Adrenal gland (tissue), 9 donors: ENCODE measurements at regions not wholly inside any gene's neighbourhood (a gene's known extent, or its start where the extent isn't known, plus 50 kb on each side); places are given as distances from the start of the nearest gene placed in this dataset.
"Not testable (repeated sequence)": the region's sequence is repeated elsewhere in the genome, so short reads cannot be mapped to it uniquely, and the experiment has no call there.

Experiments
- DNase-seq, 7 donors: peaks; one replicate each; pipeline ENCODE4 v3.0.0-alpha.2; 2019 to 2020
- H3K27ac ChIP-seq, 5 donors: fragments of 200-600 bp; sonication (generic) in 4 of 5; 1 replicate in 3 of 5; 2 replicates in 2 of 5; pipeline versions ENCODE4 v1.5.1 to v1.8.0; 2016 to 2020; ENCODE audit warnings: mild to moderate bottlenecking in 1 of 5
- H3K27me3 ChIP-seq: fragments of 200-600 bp; 2 replicates; pipeline ENCODE4 v1.8.0; 2021
- H3K36me3 ChIP-seq, 2 donors: fragments of 200-600 bp; replicated peaks in 1 of 2; 1 replicate in 1 of 2; 2 replicates in 1 of 2; pipeline versions ENCODE4 v1.5.1 to v1.8.0; 2018 to 2022
- H3K4me1 ChIP-seq, 2 donors: fragments of 200-600 bp; replicated peaks in 1 of 2; 1 replicate in 1 of 2; 2 replicates in 1 of 2; pipeline versions ENCODE4 v1.5.1 to v1.8.0; 2018 to 2021
- H3K4me3 ChIP-seq, 4 donors: fragments of 200-600 bp; sonication (generic) in 3 of 4; one replicate each; pipeline ENCODE4 v1.5.1; 2016 to 2018
- H3K9me3 ChIP-seq, 3 donors: fragments of 200-600 bp; sonication (generic) in 1 of 3; replicated peaks in 1 of 3; 1 replicate in 2 of 3; 2 replicates in 1 of 3; pipeline versions ENCODE4 v1.5.1 to v1.8.0; 2016 to 2021
- POLR2A ChIP-seq, 2 donors: fragments of 450-650 bp; IDR thresholded peaks; one replicate each; pipeline ENCODE4 v1.6.1; 2017; ENCODE audit warnings: antibody characterized with exemption in 2 of 2, mild to moderate bottlenecking in 2 of 2, moderate library complexity in 1 of 2
- WGBS, 4 donors: extraction: QIAGEN DNeasy Blood & Tissue Kit in 2 of 4; methylation state at CpG; one replicate each; pipeline versions ENCODE4 v1.1.5 to v1.1.7; 2013 to 2017; 5-methylcytosine and 5-hydroxymethylcytosine counted together
- intact Hi-C, 2 donors: fragments of 100-400 bp; cut with DNase I; formaldehyde crosslinking; loops; one replicate each; pipeline versions ENCODE4 v1.14.1 to v1.15.0; 2022 to 2023
- TF ChIP-seq, protein P1 (sequence below), 6 experiments: fragments of 450-650 bp in 4 of 6; fragments of 200-600 bp in 2 of 6; sonication (generic) in 1 of 6; IDR thresholded peaks; 1 replicate in 5 of 6; 2 replicates in 1 of 6; pipeline versions ENCODE4 v1.5.1 to v1.8.0; 2016 to 2021; ENCODE audit warnings: antibody characterized with exemption in 6 of 6, mild to moderate bottlenecking in 2 of 6, moderate library complexity in 1 of 6
- donor health status: healthy with polysubstance abuse.
- donor health status: Bipolar disorder and iron deficiency.
- donor health status: DM: yes; HTN: yes; CAD: no.
- donor health status: DM: no; HTN: no; CAD: no.
- donor health status: DM: no; HTN: no; CAD: no.

DNA sequence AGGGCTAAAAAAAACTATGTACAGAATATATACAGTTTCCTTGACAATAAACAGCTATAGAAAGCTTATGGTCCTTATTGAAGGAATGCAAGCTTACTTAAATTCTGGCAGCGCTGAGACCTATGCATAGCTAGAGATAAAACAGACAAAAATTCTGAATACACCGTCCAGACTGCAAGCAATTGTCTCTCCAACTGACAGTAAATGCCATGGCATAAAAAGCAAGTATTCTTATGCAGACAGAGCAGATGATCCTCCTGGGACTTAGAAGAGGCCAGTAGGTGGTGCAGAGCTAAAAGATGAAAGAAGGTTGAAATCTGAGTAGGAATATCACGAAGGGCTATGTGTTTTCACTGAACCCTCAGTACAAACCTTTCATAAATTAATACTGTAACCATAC is 157.0 kb upstream of the CACNA2D1 start:
- Histone ChIP-seq H3K27me3 (no peaks in the 10 kb centered on the region), H3K27ac (no peak overlapping the region), H3K4me1 (no peaks in the 10 kb centered on the region), H3K36me3 (no peaks in the 10 kb centered on the region), H3K4me3 (no peak overlapping the region), H3K9me3 (no peaks in the 10 kb centered on the region)
- TF ChIP-seq, protein P1, sequence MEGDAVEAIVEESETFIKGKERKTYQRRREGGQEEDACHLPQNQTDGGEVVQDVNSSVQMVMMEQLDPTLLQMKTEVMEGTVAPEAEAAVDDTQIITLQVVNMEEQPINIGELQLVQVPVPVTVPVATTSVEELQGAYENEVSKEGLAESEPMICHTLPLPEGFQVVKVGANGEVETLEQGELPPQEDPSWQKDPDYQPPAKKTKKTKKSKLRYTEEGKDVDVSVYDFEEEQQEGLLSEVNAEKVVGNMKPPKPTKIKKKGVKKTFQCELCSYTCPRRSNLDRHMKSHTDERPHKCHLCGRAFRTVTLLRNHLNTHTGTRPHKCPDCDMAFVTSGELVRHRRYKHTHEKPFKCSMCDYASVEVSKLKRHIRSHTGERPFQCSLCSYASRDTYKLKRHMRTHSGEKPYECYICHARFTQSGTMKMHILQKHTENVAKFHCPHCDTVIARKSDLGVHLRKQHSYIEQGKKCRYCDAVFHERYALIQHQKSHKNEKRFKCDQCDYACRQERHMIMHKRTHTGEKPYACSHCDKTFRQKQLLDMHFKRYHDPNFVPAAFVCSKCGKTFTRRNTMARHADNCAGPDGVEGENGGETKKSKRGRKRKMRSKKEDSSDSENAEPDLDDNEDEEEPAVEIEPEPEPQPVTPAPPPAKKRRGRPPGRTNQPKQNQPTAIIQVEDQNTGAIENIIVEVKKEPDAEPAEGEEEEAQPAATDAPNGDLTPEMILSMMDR (IDR thresholded peaks at IDR 0.05), result no peak
- no peak for TF ChIP-seq POLR2A (IDR thresholded peaks at IDR 0.05)
- no peak for DNase-seq
- 52 to 65% (median 56%) methylated on average over 3 of the region's 3 CpGs for WGBS, 4 donors
- intact Hi-C loops, result loop anchor here in 1 of 2 donors (10.0 kb wide), 1 partner anchor 556 kb away; no protein-coding TSS in a partner anchor

DNA sequence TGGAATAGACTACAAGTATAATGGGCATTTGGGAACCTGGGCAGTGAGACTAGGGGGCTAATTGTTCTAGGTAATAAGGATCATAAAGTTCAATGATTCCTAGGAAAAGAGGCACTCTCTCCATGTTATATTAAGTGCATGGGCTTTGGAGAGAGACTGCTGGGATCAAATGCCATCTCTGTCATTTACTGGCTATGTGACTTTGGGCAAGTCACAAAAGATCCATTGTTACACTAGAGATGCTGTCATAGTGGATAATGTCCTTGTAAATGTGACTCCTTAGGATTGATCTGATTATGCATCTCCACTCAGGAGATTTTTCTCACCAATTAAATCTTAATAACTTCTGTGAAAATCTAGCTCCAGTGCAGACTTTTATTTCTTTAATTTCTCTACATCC is 156.3 kb upstream of the CACNA2D1 start:
- H3K36me3 ChIP-seq, result no peaks in the 10 kb centered on the region
- H3K4me3 ChIP-seq, result no peak overlapping the region
- no peaks in the 10 kb centered on the region for H3K27me3 ChIP-seq
- H3K27ac ChIP-seq, result no peak overlapping the region
- no peak for DNase-seq
- no peaks in the 10 kb centered on the region for H3K4me1 ChIP-seq
- intact Hi-C loops, result loop anchor here in 1 of 2 donors (10.0 kb wide), 1 partner anchor 555 kb away; no protein-coding TSS in a partner anchor
- no peaks in the 10 kb centered on the region for H3K9me3 ChIP-seq
- TF ChIP-seq, protein P1 (IDR thresholded peaks at IDR 0.05), result no peak
- TF ChIP-seq POLR2A (IDR thresholded peaks at IDR 0.05), result no peak

DNA sequence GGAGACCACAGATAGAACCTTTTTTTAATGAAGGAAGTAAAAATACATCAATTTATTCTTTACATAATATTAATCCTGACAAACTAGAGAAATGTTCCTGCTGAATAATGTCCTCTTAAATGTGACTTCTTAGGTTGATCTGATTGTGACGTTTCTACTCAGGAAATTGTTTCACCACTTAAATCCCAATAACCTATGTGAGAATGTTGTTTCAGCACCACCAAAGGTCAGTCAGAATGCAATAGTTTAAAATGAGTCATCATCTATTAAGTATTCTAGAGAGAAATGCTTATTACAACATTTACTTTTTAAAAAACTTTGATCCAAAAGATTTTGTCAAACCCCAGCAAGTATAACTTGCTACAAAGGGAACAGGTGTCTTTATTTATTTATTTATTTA is 155.4 kb upstream of the CACNA2D1 start:
- Histone ChIP-seq H3K27ac (no peak overlapping the region), H3K36me3 (no peaks in the 10 kb centered on the region), H3K4me1 (no peaks in the 10 kb centered on the region), H3K4me3 (no peak overlapping the region), H3K27me3 (no peaks in the 10 kb centered on the region), H3K9me3 (no peaks in the 10 kb centered on the region)
- 21 to 32% (median 28%) methylated on average over 1 of the region's 1 CpG for WGBS, 4 donors
- intact Hi-C loops, result no loop called here
- TF ChIP-seq, protein P1 (IDR thresholded peaks at IDR 0.05), result no peak
- TF ChIP-seq POLR2A (IDR thresholded peaks at IDR 0.05), result no peak
- no peak for DNase-seq

DNA sequence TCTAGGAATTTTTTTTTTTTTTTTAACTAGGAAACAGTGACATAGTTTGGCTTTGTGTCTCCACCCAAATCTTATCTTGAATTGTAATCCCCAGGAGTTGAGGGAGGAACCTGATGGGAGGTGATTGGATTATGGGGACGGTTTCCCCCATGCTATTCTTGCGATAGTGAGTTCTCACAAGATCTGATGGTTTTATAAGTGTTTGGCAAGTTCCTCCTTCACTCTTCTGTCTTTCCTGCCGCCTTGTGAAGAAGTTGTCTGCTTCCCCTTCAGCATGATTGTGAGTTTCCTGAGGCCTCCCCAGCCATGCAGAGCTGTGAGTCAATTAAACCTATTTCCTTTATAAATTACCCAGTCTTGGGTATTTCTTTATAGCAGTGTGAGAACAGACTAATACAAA is 152.2 kb upstream of the CACNA2D1 start:
- H3K4me1 ChIP-seq, H3K36me3 ChIP-seq, H3K9me3 ChIP-seq, intact Hi-C loops, H3K27ac ChIP-seq, H3K27me3 ChIP-seq, DNase-seq, H3K4me3 ChIP-seq: not testable (repeated sequence)
- WGBS, 4 donors, result 63 to 87% (median 73%) methylated on average over 3 of the region's 3 CpGs

DNA sequence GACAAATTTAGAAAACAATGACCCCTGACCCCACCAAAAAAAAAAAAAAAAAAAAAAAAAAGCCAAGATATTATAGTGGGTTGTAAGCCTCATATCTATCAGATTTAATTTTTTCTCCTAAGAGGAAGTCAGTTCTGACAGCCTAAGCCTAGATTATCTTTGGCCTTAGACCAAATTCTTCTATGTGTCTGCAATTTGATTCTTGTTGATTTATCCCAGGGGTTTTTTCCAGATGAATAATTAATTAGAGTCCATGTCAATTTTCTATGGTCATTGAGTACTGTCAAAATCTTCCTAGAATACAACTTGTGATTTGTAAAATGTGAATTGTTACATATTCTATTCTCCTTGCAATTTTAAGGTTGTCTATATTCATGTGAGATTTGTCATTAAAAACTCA is 151.6 kb upstream of the CACNA2D1 start:
- H3K9me3 ChIP-seq, result no peaks in the 10 kb centered on the region
- TF ChIP-seq, protein P1 (IDR thresholded peaks at IDR 0.05), result no peak
- no peak for TF ChIP-seq POLR2A (IDR thresholded peaks at IDR 0.05)
- no peak for DNase-seq
- H3K27ac ChIP-seq, result no peak overlapping the region
- no peak overlapping the region for H3K4me3 ChIP-seq
- H3K36me3 ChIP-seq, result no peaks in the 10 kb centered on the region
- no peaks in the 10 kb centered on the region for H3K4me1 ChIP-seq
- intact Hi-C loops, result no loop called here
- no peaks in the 10 kb centered on the region for H3K27me3 ChIP-seq
